HepG2 (cell line): ENCODE measurements at regions not wholly inside any gene's neighbourhood (a gene's known extent, or its start where the extent isn't known, plus 50 kb on each side); places are given as distances from the start of the nearest gene placed in this dataset.

Experiments used
- ATAC-seq: fragments of 200-7000 bp; cut with Tn5 transposase; 3 replicates; pipeline ENCODE4 v1.9.1; 2020; ENCODE audit warnings: mild to moderate bottlenecking, moderate library complexity
- BruUV-seq: library from RNA; stranded (reverse); fragments of 400-500 nt; replicated peaks from 2 replicates; lab custom pipeline; 2021; lab: Mats Ljungman, UMichigan
- CTCF ChIA-PET: fragments of 300-600 bp; formaldehyde crosslinking; extraction: SDS; loops from one replicate; lab custom pipeline; 2021; ENCODE audit warnings: low total read pairs, inconsistent platforms, low intra/inter-chr PET ratio; lab: Yijun Ruan, JAX
- POLR2A ChIA-PET: fragments of 350-600 bp; sonication (Branson Sonifier 250); formaldehyde crosslinking; loops from one replicate; lab custom pipeline; 2020; ENCODE audit warnings: antibody characterized with exemption, inconsistent platforms; lab: Yijun Ruan, JAX
- DNase-seq: peaks from one replicate; pipeline ENCODE4 v3.0.0-alpha.2; 2015; ENCODE audit warnings: low spot score
- FAIRE-seq: peaks from 3 replicates; lab custom pipeline; 2011; peaks lifted over from hg19 to GRCh38; lab: Jason Lieb, UNC
- H2AFZ ChIP-seq: one replicate; pipeline ENCODE4 v1.6.1; 2011; ENCODE audit warnings: low read length, inconsistent platforms
- H3K27ac ChIP-seq: fragments of 300-600 bp; 3 replicates; pipeline ENCODE4 v1.8.0; 2011; ENCODE audit warnings: mixed run types, mild to moderate bottlenecking, mixed read lengths, low read length, inconsistent platforms; ENCODE audit not compliant: insufficient read depth; ENCODE audit errors: extremely low read length
- H3K27me3 ChIP-seq, 2 experiments: fragments of 200-600 bp in 1 of 2; 2 replicates in 1 of 2; 3 replicates in 1 of 2; pipeline versions ENCODE4 v1.6.0 to v1.8.0; 2011; ENCODE audit warnings: low read length in 2 of 2, mild to moderate bottlenecking in 2 of 2, moderate library complexity in 2 of 2, inconsistent platforms in 1 of 2; ENCODE audit not compliant: insufficient read depth in 2 of 2, control insufficient read depth in 1 of 2
- H3K36me3 ChIP-seq, 2 experiments: fragments of 200-600 bp in 1 of 2; replicated peaks in 1 of 2; 2 replicates in 1 of 2; 3 replicates in 1 of 2; pipeline versions ENCODE4 v1.5.1 to v1.8.0; 2011; ENCODE audit warnings: low read length in 2 of 2, inconsistent platforms in 1 of 2; ENCODE audit not compliant: insufficient read depth in 2 of 2, control insufficient read depth in 1 of 2
- H3K4me1 ChIP-seq: 2 replicates; pipeline ENCODE4 v1.5.1; 2012; ENCODE audit warnings: low read length, inconsistent platforms; ENCODE audit not compliant: insufficient read depth
- H3K4me2 ChIP-seq: 2 replicates; pipeline ENCODE4 v1.6.0; 2011; ENCODE audit warnings: low read depth, low read length, inconsistent platforms
- H3K4me3 ChIP-seq, 3 experiments: fragments of 200-600 bp in 1 of 3; sonication (generic), shearing (Covaris generic) in 1 of 3; replicated peaks in 1 of 3; 2 replicates each; pipeline ENCODE4 v1.5.1; 2011 to 2016; ENCODE audit warnings: low read length in 3 of 3, inconsistent platforms in 2 of 3, low read depth in 2 of 3, mild to moderate bottlenecking in 2 of 3, control low read depth in 1 of 3, mixed read lengths in 1 of 3; ENCODE audit not compliant: insufficient read depth in 1 of 3
- H3K79me2 ChIP-seq: one replicate; pipeline ENCODE4 v1.6.1; 2011; ENCODE audit warnings: low read length, inconsistent platforms; ENCODE audit not compliant: insufficient read depth
- H3K9ac ChIP-seq: 2 replicates; pipeline ENCODE4 v1.6.0; 2011; ENCODE audit warnings: mild to moderate bottlenecking, low read depth, low read length, inconsistent platforms; ENCODE audit not compliant: insufficient read depth
- H3K9me3 ChIP-seq: 2 replicates; pipeline ENCODE4 v1.5.1; 2012; ENCODE audit warnings: mild to moderate bottlenecking, low read length
- H4K20me1 ChIP-seq: 2 replicates; pipeline ENCODE4 v1.6.0; 2011; ENCODE audit warnings: inconsistent platforms, mild to moderate bottlenecking, low read length, moderate library complexity; ENCODE audit not compliant: insufficient read depth
- E2F2 ChIP-seq: sonication (generic); formaldehyde crosslinking; IDR thresholded peaks from 2 replicates; pipeline ENCODE4 v1.4.0; 2020; ENCODE audit warnings: missing genetic modification reagents, borderline replicate concordance
- ELF3 ChIP-seq: IDR thresholded peaks from 2 replicates; pipeline ENCODE4 v1.6.1; 2016; ENCODE audit warnings: missing genetic modification reagents, missing compliant biosample characterization
- MAFF ChIP-seq: IDR thresholded peaks from 2 replicates; pipeline ENCODE4 v1.6.1; 2011; ENCODE audit warnings: low read depth, low read length, improper control_type of control experiment
- PLSCR1 ChIP-seq: sonication (generic); formaldehyde crosslinking; IDR thresholded peaks from 2 replicates; pipeline ENCODE4 v1.5.0; 2020; ENCODE audit warnings: missing genetic modification reagents, mild to moderate bottlenecking, borderline replicate concordance
- SP1 ChIP-seq, 2 experiments: fragments of 450-650 bp in 1 of 2; sonication (generic) in 1 of 2; formaldehyde crosslinking in 1 of 2; IDR thresholded peaks; 2 replicates each; pipeline versions ENCODE4 v1.4.0 to v1.6.1; 2016 to 2020; ENCODE audit warnings: missing genetic modification reagents in 1 of 2
- ZBTB2 ChIP-seq: sonication (generic); formaldehyde crosslinking; IDR thresholded peaks from 2 replicates; pipeline ENCODE4 v1.8.0; 2022; ENCODE audit warnings: low read depth, missing genetic modification reagents
- ZGPAT ChIP-seq: IDR thresholded peaks from 2 replicates; pipeline ENCODE4 v1.6.1; 2016; ENCODE audit warnings: mild to moderate bottlenecking
- ZIK1 ChIP-seq: sonication (generic); formaldehyde crosslinking; IDR thresholded peaks from 2 replicates; pipeline ENCODE4 v1.5.0; 2020; ENCODE audit warnings: mild to moderate bottlenecking, low read depth, missing genetic modification reagents, borderline replicate concordance
- ZNF775 ChIP-seq: sonication (generic); formaldehyde crosslinking; IDR thresholded peaks from 2 replicates; pipeline ENCODE4 v1.4.0; 2020; ENCODE audit warnings: missing genetic modification reagents, mild to moderate bottlenecking, moderate library complexity, borderline replicate concordance
- WGBS: methylation state at CpG from one replicate; pipeline ENCODE4 v1.1.6; 2017; ENCODE audit warnings: low lambda C conversion rate; 5-methylcytosine and 5-hydroxymethylcytosine counted together
- in situ Hi-C: cut with HindIII; loops from 2 replicates; pipeline ENCODE4 v1.10.0; 2017; ENCODE audit warnings: low pct_unique_long_range_greater_than_20kb; ENCODE audit not compliant: extremely low pct_ligation_motif_present
- intact Hi-C: fragments of 100-400 bp; cut with micrococcal nuclease; formaldehyde crosslinking; loops from one replicate; pipeline ENCODE4 v1.10.0; 2022; ENCODE audit not compliant: unreplicated experiment

- Histone ChIP-seq H3K9me3 (no peaks in the 10 kb centered on the region), H3K36me3 (no peaks in the 10 kb centered on the region), H3K4me1 (no peaks in the 10 kb centered on the region), H3K9ac (no peak overlapping the region), H3K27me3 (peaks cover 5 to 57% of the 10 kb centered on the region in 2 experiments; a peak in 4 of 5 replicates), H3K4me2 (no peak overlapping the region), H3K4me3 (no peak overlapping the region), H3K79me2 (no peaks in the 10 kb centered on the region), H4K20me1 (no peaks in the 10 kb centered on the region), H2AFZ (no peak overlapping the region), H3K27ac (no peak overlapping the region)
- no TSS peak for BruUV-seq
- no peak for FAIRE-seq
- POLR2A ChIA-PET: no interaction called here
- 0% methylated on average over 4 of the region's 4 CpGs for WGBS
- no peak for TF ChIP-seq ZBTB2
- TF ChIP-seq ZGPAT (CRISPR knock-in tag): no peak
- no peak for TF ChIP-seq SP1 (IDR thresholded peaks at IDR 0.05)
- no peak for TF ChIP-seq SP1 (CRISPR knock-in tag; IDR thresholded peaks at IDR 0.05)
- TF ChIP-seq MAFF: no peak
- no peak for TF ChIP-seq ZNF775 (CRISPR knock-in tag)
- TF ChIP-seq ZIK1: no peak
- no peak for TF ChIP-seq ELF3 (CRISPR knock-in tag)
- no peak for TF ChIP-seq E2F2 (CRISPR knock-in tag)
- no peak for TF ChIP-seq PLSCR1
- intact Hi-C loops: no loop called here
- CTCF ChIA-PET: no interaction called here
- ATAC-seq: no peak
- no peak for DNase-seq
- in situ Hi-C loops: no loop called here
Measured at GRCh38 chr22:44573451-44573850, 75.4 kb upstream of the RTL6 start.
